ENCODE measurements at regions not wholly inside any gene's neighbourhood (a gene's known extent, or its start where the extent isn't known, plus 50 kb on each side); places are given as distances from the start of the nearest gene placed in this dataset.
"Not testable (repeated sequence)": the region's sequence is repeated elsewhere in the genome, so short reads cannot be mapped to it uniquely, and the experiment has no call there.

DNA sequence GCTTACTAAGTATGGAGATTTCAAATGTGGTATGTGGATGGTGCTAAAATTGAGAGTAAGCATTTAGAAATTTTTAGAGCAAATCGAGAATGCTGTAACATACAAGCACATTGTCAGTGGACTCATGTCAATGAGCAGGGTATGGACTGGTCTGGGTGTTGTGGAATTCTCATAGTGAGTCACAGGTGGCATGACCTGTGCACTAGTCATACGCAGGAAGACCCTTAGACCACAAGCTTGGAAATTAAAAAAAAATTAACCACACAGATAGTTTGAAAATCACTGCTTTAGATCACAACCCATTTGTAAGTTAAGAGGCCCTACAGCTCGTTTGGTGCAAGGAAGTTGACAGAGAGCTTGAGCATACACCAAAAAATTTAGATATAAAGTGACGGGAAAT lies 102.9 kb upstream of the NBPF19 start:
- not testable (repeated sequence) for H3K4me3 ChIP-seq; H4K20me1 ChIP-seq; H3K36me3 ChIP-seq; H3K9me3 ChIP-seq (replicated peaks in 1 of 11); H3K4me1 ChIP-seq; H3K27ac ChIP-seq; H3K27me3 ChIP-seq; H3K9ac ChIP-seq; H3K4me2 ChIP-seq

DNA sequence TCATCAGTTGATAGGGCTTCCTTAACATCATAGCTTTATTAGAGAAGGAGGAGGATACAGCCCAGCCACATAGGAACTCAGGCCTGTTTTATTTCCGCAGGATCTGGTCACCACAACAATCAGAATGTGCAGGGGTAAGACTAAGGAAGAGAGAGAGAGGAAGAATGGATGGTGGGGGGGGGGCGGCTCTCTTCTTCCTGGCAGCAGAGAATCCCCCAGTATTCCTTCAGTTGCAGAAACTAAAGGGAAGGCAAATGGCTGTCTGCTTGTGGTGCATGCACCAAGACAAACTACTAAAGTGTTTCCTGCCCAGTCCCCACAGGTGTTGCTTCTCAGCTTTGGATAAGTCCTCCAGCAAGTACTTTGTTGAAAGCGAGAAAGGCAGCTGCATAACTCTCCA lies 96.4 kb upstream of the NBPF19 start:
- not testable (repeated sequence) for H3K36me3 ChIP-seq; H3K27me3 ChIP-seq; H3K9me3 ChIP-seq (replicated peaks in 1 of 11); H3K27ac ChIP-seq; H3K4me3 ChIP-seq; H4K20me1 ChIP-seq; H3K4me1 ChIP-seq; H3K9ac ChIP-seq; H3K4me2 ChIP-seq

DNA sequence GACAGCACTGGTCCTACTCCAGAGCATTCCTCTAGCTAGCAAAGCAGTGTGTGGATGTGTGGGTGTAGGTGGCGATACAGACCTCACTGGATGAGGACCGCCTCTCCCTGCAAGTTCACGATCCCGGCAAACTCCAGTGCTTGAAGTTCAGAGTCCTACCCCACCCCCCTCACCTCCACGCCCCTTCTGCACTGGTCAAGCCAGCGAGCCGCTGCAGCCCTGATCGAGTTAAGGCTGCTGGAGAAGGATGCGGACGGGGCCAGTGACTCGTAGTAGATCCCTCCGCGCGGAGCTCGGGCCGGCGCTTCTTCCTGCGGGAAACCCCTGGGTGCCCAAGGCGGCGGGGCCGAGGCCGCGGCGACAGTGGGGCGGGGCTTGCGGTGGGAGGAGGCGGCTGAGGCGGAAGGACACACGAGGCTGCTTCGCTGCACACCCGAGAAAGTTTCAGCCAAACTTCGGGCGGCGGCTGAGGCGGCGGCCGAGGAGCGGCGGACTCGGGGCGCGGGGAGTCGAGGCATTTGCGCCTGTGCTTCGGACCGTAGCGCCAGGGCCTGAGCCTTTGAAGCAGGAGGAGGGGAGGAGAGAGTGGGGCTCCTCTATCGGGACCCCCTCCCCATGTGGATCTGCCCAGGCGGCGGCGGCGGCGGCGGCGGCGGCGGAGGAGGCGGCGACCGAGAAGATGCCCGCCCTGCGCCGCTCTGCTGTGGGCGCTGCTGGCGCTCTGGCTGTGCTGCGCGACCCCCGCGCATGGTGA lies 84.5 kb upstream of the NBPF19 start:
- H3K27me3 ChIP-seq; H3K9me3 ChIP-seq (replicated peaks in 1 of 11); H3K4me1 ChIP-seq; H4K20me1 ChIP-seq; H3K36me3 ChIP-seq: not testable (repeated sequence)
- Histone ChIP-seq H3K27ac (peak overlapping the region; percentile 42 to 79 (median 69); a peak in 19 of 22 replicates), H3K4me2 (peak overlapping the region in 2 of 11 experiments; percentile 34 to 45; a peak in 3 of 22 replicates), H3K9ac (peak overlapping the region; percentile 73 to 80 (median 78)), H3K4me3 (peak overlapping the region; percentile 54 to 74 (median 63))

DNA sequence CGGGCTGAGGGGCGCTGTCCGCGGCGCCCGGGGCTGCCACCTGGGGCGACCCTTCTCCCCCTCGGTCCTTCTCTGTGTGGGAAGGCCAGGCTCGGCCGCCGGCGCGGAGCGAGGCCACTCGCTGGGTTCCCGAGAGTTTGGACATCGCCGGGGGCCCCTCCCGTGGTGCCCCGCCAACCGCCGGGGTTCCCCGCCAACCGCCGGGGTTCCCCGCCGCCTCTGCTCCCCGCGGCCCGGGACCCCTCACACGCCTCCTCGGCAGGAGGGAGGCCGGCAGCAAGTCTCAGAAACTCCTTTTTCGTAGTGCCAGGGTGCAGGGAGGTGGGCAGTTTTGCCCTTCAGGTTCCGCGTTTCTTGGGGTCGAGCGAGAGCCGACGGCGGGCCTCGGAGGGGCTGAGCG lies 83.9 kb upstream of the NBPF19 start:
- H3K4me1 ChIP-seq; H4K20me1 ChIP-seq; H3K4me2 ChIP-seq; H3K9me3 ChIP-seq (replicated peaks in 1 of 11); H3K36me3 ChIP-seq; H3K27me3 ChIP-seq: not testable (repeated sequence)
- peak overlapping the region in 10 of 11 experiments; percentile 58 to 79 (median 70); a peak in 19 of 22 replicates for H3K27ac ChIP-seq
- H3K9ac ChIP-seq = peak overlapping the region; percentile 73 to 80 (median 78); a peak in 21 of 22 replicates
- peak overlapping the region; percentile 54 to 74 (median 63) for H3K4me3 ChIP-seq

DNA sequence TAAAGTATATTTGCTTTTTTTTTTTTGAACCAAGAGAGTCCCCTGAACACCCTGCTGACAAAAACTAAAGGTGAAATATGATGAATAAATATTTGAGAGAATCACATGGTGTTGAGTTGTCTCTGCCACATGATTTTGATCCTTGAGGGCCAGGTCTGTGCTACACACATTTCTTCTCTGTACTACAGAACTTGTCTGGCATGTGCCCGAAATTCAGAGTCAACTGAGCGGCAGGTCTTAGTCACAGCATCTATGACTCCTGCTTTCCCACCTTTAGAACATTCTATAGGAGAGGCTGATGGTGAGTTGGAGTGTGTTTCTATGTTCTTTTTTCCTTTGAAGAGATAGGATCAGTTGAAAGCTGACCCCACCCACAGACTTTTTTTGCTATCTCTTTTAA lies 79.0 kb upstream of the NBPF19 start:
- not testable (repeated sequence) for H3K4me1 ChIP-seq; H3K27ac ChIP-seq; H3K9me3 ChIP-seq (replicated peaks in 1 of 11); H3K9ac ChIP-seq; H3K36me3 ChIP-seq; H3K4me3 ChIP-seq; H3K27me3 ChIP-seq
- H4K20me1 ChIP-seq = peaks cover 0 to 15% (median 0%) of the 10 kb centered on the region in 11 experiments; a peak in 2 of 22 replicates
- H3K4me2 ChIP-seq = peak overlapping the region in 2 of 11 experiments; percentile 26 to 29; a peak in 1 of 22 replicates

DNA sequence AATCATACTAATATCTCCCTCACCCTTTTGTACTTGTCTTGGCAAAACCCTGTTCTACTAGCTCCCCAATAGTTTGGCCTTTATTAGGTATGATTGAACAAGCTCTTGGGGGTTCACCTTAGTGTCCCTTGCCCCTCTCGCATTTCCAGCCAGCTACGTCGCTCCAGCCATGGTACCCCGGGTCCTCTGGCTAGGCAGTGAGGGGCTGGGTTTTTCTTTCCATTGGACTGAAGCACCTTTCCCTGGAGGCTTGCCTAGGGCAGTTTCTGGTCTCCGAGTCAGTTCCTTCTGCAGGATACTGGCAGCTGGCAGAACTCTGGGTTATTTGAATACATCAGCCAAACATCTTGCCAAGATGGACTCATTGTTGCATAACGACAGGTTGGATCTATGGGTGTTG lies 76.3 kb upstream of the NBPF19 start:
- H3K27me3 ChIP-seq; H3K9ac ChIP-seq; H3K36me3 ChIP-seq; H3K27ac ChIP-seq; H3K4me3 ChIP-seq; H3K9me3 ChIP-seq (replicated peaks in 1 of 11); H3K4me1 ChIP-seq: not testable (repeated sequence)
- Histone ChIP-seq H3K4me2 (peak overlapping the region in 5 of 11 experiments; percentile 20 to 48 (median 28); a peak in 2 of 22 replicates), H4K20me1 (peaks cover 0 to 10% (median 0%) of the 10 kb centered on the region in 11 experiments; a peak in 2 of 22 replicates)

DNA sequence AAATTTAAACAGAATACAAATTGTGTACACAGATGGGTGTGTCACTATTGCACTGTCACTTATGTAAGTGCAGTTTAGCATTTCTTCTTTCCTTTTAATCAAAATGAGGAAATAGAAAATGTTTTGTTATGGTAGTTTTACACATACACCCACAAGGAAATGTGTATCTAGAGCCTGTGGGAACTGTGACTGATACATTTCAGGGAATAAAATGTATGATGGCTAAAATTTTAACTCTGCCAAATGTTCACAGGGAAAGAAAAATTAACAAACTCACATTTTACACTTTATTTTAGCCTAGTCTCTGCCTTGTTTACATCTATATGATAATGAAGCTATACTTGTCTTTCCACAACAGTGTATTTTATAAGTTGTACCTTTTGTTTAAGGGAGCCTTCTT lies 66.4 kb upstream of the NBPF19 start:
- not testable (repeated sequence) for H4K20me1 ChIP-seq; H3K4me1 ChIP-seq; H3K4me3 ChIP-seq; H3K9me3 ChIP-seq (replicated peaks in 1 of 11); H3K27me3 ChIP-seq; H3K36me3 ChIP-seq; H3K9ac ChIP-seq
- H3K27ac ChIP-seq = peak overlapping the region in 2 of 11 experiments; percentile 38 to 47; a peak in 2 of 22 replicates
- 0 out of 22 replicates have a peak overlapping the region, but pooled peaks of 2 of the 11 experiments have one; percentile 21 to 24 for H3K4me2 ChIP-seq

DNA sequence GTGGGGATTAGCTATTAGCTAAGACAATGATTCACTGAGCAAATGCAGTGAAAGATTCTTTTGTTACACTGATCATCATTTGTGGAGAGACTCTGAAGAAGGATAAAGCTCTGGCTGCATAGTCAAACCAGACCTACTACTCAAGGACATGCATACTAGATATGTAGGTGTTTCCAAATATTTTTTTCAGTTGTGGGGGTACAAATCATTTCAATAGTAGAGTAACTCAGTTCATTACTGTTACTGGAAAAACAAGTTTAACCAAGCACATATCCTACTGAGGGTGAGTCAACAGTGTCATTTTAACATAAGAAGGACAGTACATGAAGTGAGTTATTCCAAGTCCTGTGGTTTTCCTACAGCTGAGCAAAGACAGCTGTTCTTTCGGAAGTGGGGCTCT lies 59.5 kb upstream of the NBPF19 start:
- not testable (repeated sequence) for H3K4me2 ChIP-seq; H3K27me3 ChIP-seq; H3K27ac ChIP-seq; H3K9me3 ChIP-seq (replicated peaks in 1 of 11); H3K9ac ChIP-seq; H3K4me1 ChIP-seq; H3K4me3 ChIP-seq; H4K20me1 ChIP-seq; H3K36me3 ChIP-seq

DNA sequence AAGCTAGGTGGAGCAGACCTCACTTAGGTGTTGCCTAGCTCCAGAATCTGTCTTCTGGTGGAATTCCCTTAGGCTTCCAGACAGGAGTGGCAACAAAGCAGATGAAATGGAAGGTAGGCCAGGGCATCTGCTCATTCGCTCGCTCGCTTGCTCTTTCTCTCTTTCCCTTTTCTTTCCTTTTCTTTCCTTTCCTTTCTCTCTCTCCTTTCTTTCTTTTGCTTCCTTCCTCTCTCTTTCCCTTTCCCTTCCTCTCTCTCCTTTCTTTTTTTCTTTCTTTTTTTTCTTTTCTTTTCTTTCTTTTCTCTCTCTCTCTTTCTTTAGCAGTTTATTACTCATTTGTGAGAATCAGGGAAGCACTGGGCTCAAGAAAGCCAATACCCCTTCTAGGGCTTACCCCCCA lies 56.1 kb upstream of the NBPF19 start:
- not testable (repeated sequence) for H3K36me3 ChIP-seq; H3K27me3 ChIP-seq; H4K20me1 ChIP-seq; H3K4me2 ChIP-seq; H3K4me1 ChIP-seq; H3K9me3 ChIP-seq (replicated peaks in 1 of 11); H3K4me3 ChIP-seq; H3K27ac ChIP-seq; H3K9ac ChIP-seq

DNA sequence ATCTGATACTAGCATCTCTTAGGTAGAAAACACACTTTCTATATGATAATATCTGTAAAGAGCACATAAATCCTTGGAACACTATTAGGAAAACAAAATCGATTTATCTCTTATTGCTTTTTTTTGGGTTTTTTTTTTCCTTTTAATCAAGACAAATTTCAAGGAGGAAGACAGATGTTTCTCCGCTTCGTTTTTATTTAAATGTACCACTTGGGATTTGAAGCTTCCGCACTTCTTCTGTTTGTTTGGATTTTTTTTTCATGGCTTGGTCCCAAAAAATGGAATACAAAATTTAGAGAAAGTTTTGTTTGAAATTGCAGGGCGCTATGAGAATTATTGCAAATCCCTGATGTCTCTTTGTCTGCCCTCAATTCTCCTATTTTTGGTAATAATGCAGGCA lies 51.7 kb upstream of the NBPF19 start:
- not testable (repeated sequence) for H3K27me3 ChIP-seq; H3K9me3 ChIP-seq (replicated peaks in 1 of 11); H3K36me3 ChIP-seq; H3K27ac ChIP-seq; H4K20me1 ChIP-seq; H3K4me3 ChIP-seq; H3K4me1 ChIP-seq; H3K4me2 ChIP-seq; H3K9ac ChIP-seq

Data from BLaER1 treated with 17β-estradiol and CSF1 and Interleukin-3, amounts not matched to agents 10 nM and 100 nM (cell line).